ENCODE measurements at regions not wholly inside any gene's neighbourhood (a gene's known extent, or its start where the extent isn't known, plus 50 kb on each side); places are given as distances from the start of the nearest gene placed in this dataset.

DNA sequence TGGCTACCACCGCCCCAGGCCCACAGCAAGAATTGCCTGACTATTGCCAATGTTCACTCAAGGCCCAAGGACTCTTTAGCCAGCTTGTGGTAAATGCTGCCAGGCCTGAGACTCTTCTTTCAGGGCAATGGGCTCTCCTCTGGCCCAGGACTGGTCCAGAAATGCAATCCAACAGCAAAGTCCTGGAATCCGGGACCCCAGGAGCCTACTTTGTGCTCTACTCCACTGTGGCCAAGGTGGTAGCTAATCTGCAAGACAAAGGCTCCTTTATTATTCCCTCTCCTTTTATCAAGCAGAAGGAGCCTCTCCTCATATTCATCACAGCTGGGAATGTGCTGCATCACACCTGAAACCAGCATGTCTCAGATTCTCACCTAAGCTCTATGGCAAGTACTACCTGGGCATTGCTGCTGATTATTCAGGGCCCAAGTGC, 107.6 kb upstream of the PRSS58 start:
- peak overlapping the region; percentile 99 for H3K27ac Mint-ChIP-seq
- H3K27me3 Mint-ChIP-seq (ENCODE audit: low read depth) = peaks cover 45% of the 10 kb centered on the region
- DNase-seq (ENCODE audit: low spot score) = peak; percentile 64
- H3K36me3 Mint-ChIP-seq = peaks cover 50% of the 10 kb centered on the region
- peak overlapping the region; percentile 28; the same call in 1 of the 2 replicates for H3K4me3 Mint-ChIP-seq
- H3K9me3 Mint-ChIP-seq = peaks cover 48% of the 10 kb centered on the region
- CTCF ChIA-PET = interaction anchor here (0.6 to 3.4 kb wide), 20 partner anchors 10 to 446 kb away, joined by 3 to 49 read pairs (median 6); no protein-coding TSS in a partner anchor
- TF ChIP-seq ZNF232 (CRISPR knock-in tag; IDR thresholded peaks at IDR 0.05) (0 out of 2 replicates have a peak, but pooled peaks have one; percentile 43), TEAD4 (CRISPR knock-in tag; IDR thresholded peaks at IDR 0.05) (peak; percentile 45; the same call in 1 of the 2 replicates), ETV6 (CRISPR knock-in tag; IDR thresholded peaks at IDR 0.05) (peak; percentile 41; the same call in 1 of the 2 replicates), NFE2L1 (CRISPR knock-in tag; IDR thresholded peaks at IDR 0.05) (peak; percentile 94), E2F1 (CRISPR knock-in tag; IDR thresholded peaks at IDR 0.05) (no peak), TEAD1 (CRISPR knock-in tag; IDR thresholded peaks at IDR 0.05) (peak; percentile 74; the same call in 1 of the 2 replicates), EMX1 (CRISPR knock-in tag; IDR thresholded peaks at IDR 0.05) (0 out of 2 replicates have a peak, but pooled peaks have one; percentile 70), ZNF396 (CRISPR knock-in tag; IDR thresholded peaks at IDR 0.05; ENCODE audit: borderline replicate concordance) (peak; percentile 52; the same call in 1 of the 2 replicates), KAT7 (CRISPR knock-in tag; IDR thresholded peaks at IDR 0.05; ENCODE audit: borderline replicate concordance) (0 out of 2 replicates have a peak, but pooled peaks have one; percentile 52), MAX (CRISPR knock-in tag; IDR thresholded peaks at IDR 0.05) (peak; percentile 44; the same call in 1 of the 2 replicates), HMGXB4 (CRISPR knock-in tag; IDR thresholded peaks at IDR 0.05) (no peak), AR (CRISPR knock-in tag; IDR thresholded peaks at IDR 0.05) (no peak), ATF1 (CRISPR knock-in tag; IDR thresholded peaks at IDR 0.05) (no peak), ZNF423 (CRISPR knock-in tag; IDR thresholded peaks at IDR 0.05) (peak; percentile 63; the same call in 1 of the 2 replicates)
- peak; percentile 97 for ATAC-seq
- POLR2A ChIA-PET = interaction anchor here (1.3 to 2.0 kb wide), 2 partner anchors 10 to 43 kb away, joined by 3 to 5 read pairs; no protein-coding TSS in a partner anchor
- peaks cover 37% of the 10 kb centered on the region for H3K4me1 Mint-ChIP-seq

GRCh38 chr7:142364551-142364950, 106.7 kb upstream of the PRSS58 start:
- no peak overlapping the region for H3K4me3 Mint-ChIP-seq
- H3K36me3 Mint-ChIP-seq = peaks cover 48% of the 10 kb centered on the region
- peaks cover 46% of the 10 kb centered on the region for H3K4me1 Mint-ChIP-seq
- no peak for ATAC-seq
- H3K27me3 Mint-ChIP-seq (ENCODE audit: low read depth) = peaks cover 43% of the 10 kb centered on the region
- peaks cover 46% of the 10 kb centered on the region for H3K9me3 Mint-ChIP-seq
- DNase-seq (ENCODE audit: low spot score) = no peak
- POLR2A ChIA-PET = no interaction called here
- peak overlapping the region; percentile 99 for H3K27ac Mint-ChIP-seq
- TF ChIP-seq ZNF281 (CRISPR knock-in tag; IDR thresholded peaks at IDR 0.05) = no peak
- TF ChIP-seq JAZF1 (CRISPR knock-in tag; IDR thresholded peaks at IDR 0.05) = no peak
- no peak for TF ChIP-seq GRHL2 (CRISPR knock-in tag; IDR thresholded peaks at IDR 0.05; ENCODE audit: insufficient replicate concordance, severe bottlenecking)
- no peak for TF ChIP-seq TEAD1 (CRISPR knock-in tag; IDR thresholded peaks at IDR 0.05)
- no peak for TF ChIP-seq ARID4B (CRISPR knock-in tag; IDR thresholded peaks at IDR 0.05; ENCODE audit: borderline replicate concordance)
- CTCF ChIA-PET = interaction anchor here (0.8 to 3.4 kb wide), 12 partner anchors 11 to 449 kb away, joined by 3 to 49 read pairs (median 8); no protein-coding TSS in a partner anchor
